ENCODE measurements at regions not wholly inside any gene's neighbourhood (a gene's known extent, or its start where the extent isn't known, plus 50 kb on each side); places are given as distances from the start of the nearest gene placed in this dataset.

DNA sequence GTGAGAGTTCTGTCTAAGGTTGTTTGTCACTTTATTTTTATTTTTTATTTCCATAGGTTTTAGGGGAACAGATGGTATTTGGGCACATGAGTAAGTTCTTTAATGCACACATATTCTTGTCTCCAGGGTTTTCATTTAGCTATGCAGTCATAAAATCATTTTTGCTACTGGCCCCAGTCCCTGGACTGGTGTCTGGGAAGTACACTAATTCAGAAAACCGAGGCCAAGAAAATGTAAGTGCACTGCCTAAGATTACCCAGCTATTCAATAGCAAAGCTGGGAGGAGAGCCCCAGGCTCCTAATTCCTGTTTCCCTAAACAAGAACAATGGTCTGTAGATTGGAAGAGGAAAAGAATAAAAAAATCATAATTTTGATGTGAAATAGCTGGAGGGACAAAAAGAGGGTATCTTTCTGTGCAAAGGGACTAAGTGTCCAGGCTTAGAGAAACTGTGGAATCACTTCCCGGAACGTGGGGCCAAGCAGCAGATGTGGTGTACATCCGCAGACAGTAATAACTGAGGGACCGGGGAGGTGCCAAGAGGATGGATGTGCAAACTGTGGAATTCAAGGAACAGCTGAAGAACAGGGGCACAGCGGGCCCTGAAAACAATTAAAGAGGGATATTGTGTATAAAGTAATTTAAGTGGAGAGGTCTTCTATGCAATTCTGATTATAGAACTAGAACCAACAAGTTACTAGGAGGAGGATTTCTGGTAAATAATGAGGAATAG, 236.3 kb downstream of the ACKR3 start:
- DNase-seq: no peak

DNA sequence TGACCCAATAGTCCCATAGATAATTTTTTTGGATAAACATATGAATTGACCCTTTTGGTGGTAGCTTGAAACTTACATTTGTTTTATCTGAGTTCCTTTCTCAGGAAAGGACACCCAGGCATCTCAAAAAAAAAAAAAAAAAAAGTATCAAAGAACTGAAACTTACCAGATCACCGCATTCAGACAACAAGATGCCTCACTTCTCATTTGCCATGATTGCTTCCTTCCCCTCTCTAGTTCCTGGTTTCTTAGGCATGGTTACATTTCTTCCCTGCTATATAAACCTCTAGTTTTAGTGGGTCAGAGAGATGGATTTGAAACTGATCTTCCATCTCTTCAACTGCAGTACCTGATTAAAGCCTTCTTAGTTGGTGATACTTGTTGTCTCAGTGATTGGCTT, 240.1 kb downstream of the ACKR3 start:
- DNase-seq: no peak

GRCh38 chr2:236811062-236811656, 241.5 kb downstream of the ACKR3 start:
- no peak for DNase-seq

DNA sequence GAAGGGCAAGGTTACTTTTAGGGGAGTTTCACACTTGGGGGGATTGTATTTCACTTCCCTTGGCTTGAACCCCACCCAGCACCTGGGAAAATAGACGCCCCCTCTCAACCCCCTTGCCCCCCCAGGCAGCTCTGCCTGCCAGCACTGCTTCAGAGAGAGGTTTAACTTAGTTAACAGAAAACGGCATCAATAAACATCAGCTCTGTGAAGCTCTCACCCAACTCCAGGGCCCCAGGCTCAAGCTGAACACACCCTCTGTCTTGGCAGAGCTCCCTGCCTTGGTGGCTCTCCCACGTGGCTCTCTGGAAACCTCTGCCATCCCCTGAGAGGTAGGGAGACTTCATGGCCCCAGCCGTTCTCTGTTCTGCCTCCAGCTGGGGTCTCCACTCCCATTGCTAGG, 244.1 kb downstream of the ACKR3 start:
- no peak for DNase-seq

GRCh38 chr2:236814593-236814992, 245.0 kb downstream of the ACKR3 start:
- DNase-seq: no peak

GRCh38 chr2:236815746-236816145, 246.1 kb downstream of the ACKR3 start:
- no peak for DNase-seq

GRCh38 chr2:236816197-236817170, 246.9 kb downstream of the ACKR3 start:
- DNase-seq: no peak

DNA sequence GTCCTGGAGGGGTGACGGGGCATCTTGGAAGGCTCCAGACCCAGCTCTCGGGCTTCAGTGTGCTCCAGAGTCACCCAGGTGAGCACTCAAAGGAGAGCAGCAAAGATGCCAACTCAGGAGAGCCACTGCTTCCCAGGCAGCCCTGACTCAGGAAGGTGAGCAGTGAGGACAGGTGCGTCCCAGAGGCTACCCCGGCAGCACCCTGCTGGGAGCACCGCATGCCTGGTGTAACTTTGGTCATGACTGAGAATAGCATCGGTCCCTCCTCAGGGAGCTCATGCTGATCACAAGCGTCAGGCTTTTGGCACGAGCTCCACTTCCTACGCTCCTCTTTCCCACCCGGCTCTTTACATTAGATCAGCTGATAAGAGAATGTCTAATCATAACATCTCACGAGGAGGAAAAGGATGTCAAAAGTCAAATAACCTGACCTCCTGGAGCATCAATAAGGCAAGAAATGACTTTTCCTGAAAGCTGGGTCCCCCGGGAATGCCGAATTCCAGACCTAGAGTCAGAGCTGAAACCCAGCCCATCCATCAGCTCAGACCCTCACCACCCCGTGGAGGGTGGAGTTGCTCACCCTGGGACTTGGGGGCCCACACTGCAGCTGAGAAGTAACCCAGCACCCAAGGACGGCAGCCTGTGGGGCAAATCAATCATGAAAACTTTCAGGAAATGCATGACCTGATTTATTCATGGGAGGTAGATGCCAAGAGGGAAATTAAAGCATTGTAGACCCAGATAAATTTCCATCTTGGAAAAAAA, 248.8 kb downstream of the ACKR3 start:
- DNase-seq: no peak

- DNase-seq: no peak
Measured at GRCh38 chr2:236819275-236820002, 249.8 kb downstream of the ACKR3 start.

DNA sequence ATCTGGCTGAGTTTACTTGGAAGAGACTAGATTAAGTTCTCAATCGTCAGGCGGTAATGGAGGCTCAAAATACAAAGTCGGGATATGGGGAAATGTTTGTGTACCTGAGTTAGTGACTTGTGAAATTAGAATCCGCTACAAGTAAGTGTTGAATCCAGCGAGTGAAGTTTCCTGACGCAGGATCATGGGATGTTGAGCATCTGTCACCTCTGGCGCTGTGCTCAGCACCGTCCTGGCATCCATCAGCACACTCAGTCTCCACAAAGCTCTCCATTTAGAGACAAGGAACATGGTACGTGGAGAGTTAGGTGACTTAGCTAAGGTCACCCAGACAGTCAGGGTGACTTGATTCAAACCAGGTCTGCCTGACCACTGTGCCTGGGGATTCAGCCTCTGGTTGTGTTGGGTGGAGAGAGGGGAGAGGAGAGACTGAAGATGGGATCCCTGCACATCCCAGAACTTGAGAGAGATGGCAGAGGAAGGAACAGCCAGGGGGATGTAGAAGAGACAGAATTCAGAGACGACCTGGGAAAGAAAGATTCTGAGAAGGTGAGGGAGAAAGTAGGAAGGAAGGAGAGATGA, 251.2 kb downstream of the ACKR3 start:
- DNase-seq: no peak

- DNase-seq: no peak
Measured at GRCh38 chr2:236823041-236823629, 253.5 kb downstream of the ACKR3 start.

GRCh38 chr2:236823963-236824362, 254.3 kb downstream of the ACKR3 start:
- no peak for DNase-seq

DNA sequence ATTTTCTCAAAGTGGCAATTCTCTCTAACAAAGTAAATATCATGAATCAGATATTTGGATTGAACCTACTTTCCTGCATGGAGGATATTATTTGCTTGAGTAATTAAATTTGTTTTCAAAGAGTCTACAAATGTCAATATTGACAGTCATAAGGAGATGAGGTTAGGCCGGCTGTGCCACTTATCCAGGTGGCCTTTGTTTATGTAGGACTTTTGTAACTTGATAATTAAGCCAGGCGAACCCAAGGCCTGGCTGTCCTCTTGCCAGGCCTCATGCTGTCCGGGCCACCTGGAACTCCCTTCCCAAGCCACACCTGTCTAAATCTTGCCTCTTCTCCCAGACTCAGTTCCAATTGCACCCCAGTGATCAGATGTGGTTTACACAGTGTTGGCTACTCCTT, 255.2 kb downstream of the ACKR3 start:
- DNase-seq: no peak

GRCh38 chr2:236825989-236826510, 256.4 kb downstream of the ACKR3 start:
- no peak for DNase-seq

DNA sequence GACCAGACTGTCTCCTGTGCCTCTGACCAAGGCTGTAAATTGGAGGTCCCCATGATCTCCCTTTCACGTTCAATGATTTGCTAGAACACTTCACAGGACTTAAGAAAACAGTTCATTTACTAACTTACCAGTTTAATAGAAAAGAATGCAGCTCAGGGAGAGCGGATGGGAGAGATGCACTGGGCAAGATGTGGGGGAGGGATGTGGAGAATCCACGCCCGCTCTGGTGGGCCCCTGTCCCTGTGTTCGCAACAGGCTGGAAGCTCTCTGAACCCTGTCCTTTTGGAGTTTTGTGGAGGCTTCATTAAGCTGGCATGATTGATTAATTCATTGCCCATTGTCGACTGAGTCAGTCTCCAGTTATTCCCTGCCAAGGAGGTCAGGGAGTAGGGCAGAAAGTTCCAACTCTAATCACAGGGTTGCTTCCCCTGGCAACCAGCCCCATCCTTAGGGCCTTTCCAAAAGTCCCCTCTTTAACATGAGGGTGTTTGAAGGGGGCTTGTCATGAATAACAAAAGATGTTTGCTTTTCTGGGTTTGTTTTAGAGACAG, 257.1 kb downstream of the ACKR3 start:
- DNase-seq: no peak

DNA sequence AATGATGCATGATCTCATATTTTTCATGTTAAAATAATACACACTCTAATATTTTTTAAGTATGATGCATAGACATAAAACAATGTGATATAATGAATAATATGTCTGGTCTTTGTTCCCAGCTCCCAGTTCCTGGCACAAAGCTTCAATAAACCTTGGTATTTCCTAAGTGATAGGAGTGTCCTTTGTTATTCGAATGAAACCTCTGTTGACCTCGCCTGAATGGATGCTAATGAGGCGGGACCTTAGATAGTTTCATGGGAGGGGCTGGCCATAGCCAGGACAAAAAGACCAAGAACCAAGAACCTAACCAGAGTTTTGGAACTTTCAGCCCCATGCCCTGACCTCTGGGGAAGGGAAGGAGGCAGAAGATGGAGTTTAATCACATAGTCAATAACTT, 257.7 kb upstream of the COPS8 start:
- DNase-seq: no peak

- no peak for DNase-seq
Measured at GRCh38 chr2:236828820-236829219, 256.9 kb upstream of the COPS8 start.

- DNase-seq: no peak
Measured at GRCh38 chr2:236830926-236831325, 254.8 kb upstream of the COPS8 start.

GRCh38 chr2:236831698-236832097, 254.0 kb upstream of the COPS8 start:
- DNase-seq: no peak

GRCh38 chr2:236833501-236834073, 252.1 kb upstream of the COPS8 start:
- no peak for DNase-seq
